Right atrium auricular region (tissue), 2 donors: ENCODE measurements at regions not wholly inside any gene's neighbourhood (a gene's known extent, or its start where the extent isn't known, plus 50 kb on each side); places are given as distances from the start of the nearest gene placed in this dataset.

Experiments used
- DNase-seq: peaks from one replicate; pipeline ENCODE4 v3.0.0-alpha.2; 2019; ENCODE audit warnings: low spot score
- H3K27ac ChIP-seq, 2 donors: fragments of 200-600 bp; sonication (generic); 1 replicate in 1 of 2; 2 replicates in 1 of 2; pipeline ENCODE4 v1.5.1; 2016 to 2019
- H3K27me3 ChIP-seq, 2 donors: fragments of 200-600 bp; sonication (generic); one replicate each; pipeline versions ENCODE4 v1.5.1 to v1.6.0; 2017 to 2019
- H3K36me3 ChIP-seq: fragments of 200-600 bp; sonication (generic); one replicate; pipeline ENCODE4 v1.5.1; 2016
- H3K4me1 ChIP-seq, 2 donors: fragments of 200-600 bp; sonication (generic); one replicate each; pipeline versions ENCODE4 v1.5.1 to v1.6.0; 2017 to 2019
- H3K4me3 ChIP-seq, 2 donors: fragments of 200-600 bp; sonication (generic); 1 replicate in 1 of 2; 2 replicates in 1 of 2; pipeline ENCODE4 v1.5.1; 2017 to 2019; ENCODE audit warnings: mild to moderate bottlenecking in 1 of 2, moderate library complexity in 1 of 2
- H3K9me3 ChIP-seq, 2 donors: fragments of 200-600 bp; sonication (generic); one replicate each; pipeline ENCODE4 v1.5.1; 2019
- CTCF ChIP-seq, 2 donors: fragments of 200-600 bp; sonication (generic); IDR thresholded peaks; one replicate each; pipeline ENCODE4 v1.5.1; 2019; ENCODE audit warnings: antibody characterized with exemption in 2 of 2

- H3K4me3 ChIP-seq, result no peak overlapping the region
- peak overlapping the region in 1 of 2 donors; percentile 60 for H3K27ac ChIP-seq
- DNase-seq, result no peak
- no peak for TF ChIP-seq CTCF (IDR thresholded peaks at IDR 0.05)
- no peaks in the 10 kb centered on the region for H3K36me3 ChIP-seq
- peaks cover 0 to 4% of the 10 kb centered on the region in 2 donors for H3K9me3 ChIP-seq
- H3K27me3 ChIP-seq, result no peaks in the 10 kb centered on the region
- peaks cover 0 to 12% of the 10 kb centered on the region in 2 donors for H3K4me1 ChIP-seq
Measured at GRCh38 chr6:153618371-153619322, 420.4 kb upstream of the OPRM1 start.

- no peaks in the 10 kb centered on the region for H3K36me3 ChIP-seq
- no peaks in the 10 kb centered on the region for H3K27me3 ChIP-seq
- TF ChIP-seq CTCF (IDR thresholded peaks at IDR 0.05), result no peak
- DNase-seq, result no peak
- H3K4me1 ChIP-seq, result peaks cover 0 to 12% of the 10 kb centered on the region in 2 donors
- H3K9me3 ChIP-seq, result no peaks in the 10 kb centered on the region
- H3K27ac ChIP-seq, result no peak overlapping the region
- H3K4me3 ChIP-seq, result no peak overlapping the region
Measured at GRCh38 chr6:153616506-153616905, 422.5 kb upstream of the OPRM1 start.

- H3K27ac ChIP-seq, result peak overlapping the region in 1 of 2 donors; percentile 37
- no peaks in the 10 kb centered on the region for H3K36me3 ChIP-seq
- H3K4me1 ChIP-seq, result peaks cover 0 to 1% of the 10 kb centered on the region in 2 donors
- no peaks in the 10 kb centered on the region for H3K27me3 ChIP-seq
- no peak overlapping the region for H3K4me3 ChIP-seq
- no peaks in the 10 kb centered on the region for H3K9me3 ChIP-seq
- TF ChIP-seq CTCF (IDR thresholded peaks at IDR 0.05), result no peak
- no peak for DNase-seq
Measured at GRCh38 chr6:153613719-153614455, 425.2 kb upstream of the OPRM1 start.

GRCh38 chr6:153602401-153602800 lies 436.6 kb upstream of the OPRM1 start:
- Histone ChIP-seq H3K27ac (no peak overlapping the region), H3K36me3 (no peaks in the 10 kb centered on the region), H3K4me3 (no peak overlapping the region), H3K27me3 (no peaks in the 10 kb centered on the region), H3K9me3 (no peaks in the 10 kb centered on the region), H3K4me1 (no peaks in the 10 kb centered on the region)
- no peak for DNase-seq
- no peak for TF ChIP-seq CTCF (IDR thresholded peaks at IDR 0.05)

GRCh38 chr6:153599901-153600300 lies 439.1 kb upstream of the OPRM1 start:
- Histone ChIP-seq H3K4me3 (no peak overlapping the region), H3K9me3 (no peaks in the 10 kb centered on the region), H3K36me3 (no peaks in the 10 kb centered on the region), H3K27ac (no peak overlapping the region), H3K27me3 (no peaks in the 10 kb centered on the region), H3K4me1 (no peaks in the 10 kb centered on the region)
- no peak for TF ChIP-seq CTCF (IDR thresholded peaks at IDR 0.05)
- no peak for DNase-seq
